ENCODE measurements at regions not wholly inside any gene's neighbourhood (a gene's known extent, or its start where the extent isn't known, plus 50 kb on each side); places are given as distances from the start of the nearest gene placed in this dataset.

GRCh38 chr1:163774401-163774945, 452.7 kb downstream of the NUF2 start:
- TF ChIP-seq, protein P1, sequence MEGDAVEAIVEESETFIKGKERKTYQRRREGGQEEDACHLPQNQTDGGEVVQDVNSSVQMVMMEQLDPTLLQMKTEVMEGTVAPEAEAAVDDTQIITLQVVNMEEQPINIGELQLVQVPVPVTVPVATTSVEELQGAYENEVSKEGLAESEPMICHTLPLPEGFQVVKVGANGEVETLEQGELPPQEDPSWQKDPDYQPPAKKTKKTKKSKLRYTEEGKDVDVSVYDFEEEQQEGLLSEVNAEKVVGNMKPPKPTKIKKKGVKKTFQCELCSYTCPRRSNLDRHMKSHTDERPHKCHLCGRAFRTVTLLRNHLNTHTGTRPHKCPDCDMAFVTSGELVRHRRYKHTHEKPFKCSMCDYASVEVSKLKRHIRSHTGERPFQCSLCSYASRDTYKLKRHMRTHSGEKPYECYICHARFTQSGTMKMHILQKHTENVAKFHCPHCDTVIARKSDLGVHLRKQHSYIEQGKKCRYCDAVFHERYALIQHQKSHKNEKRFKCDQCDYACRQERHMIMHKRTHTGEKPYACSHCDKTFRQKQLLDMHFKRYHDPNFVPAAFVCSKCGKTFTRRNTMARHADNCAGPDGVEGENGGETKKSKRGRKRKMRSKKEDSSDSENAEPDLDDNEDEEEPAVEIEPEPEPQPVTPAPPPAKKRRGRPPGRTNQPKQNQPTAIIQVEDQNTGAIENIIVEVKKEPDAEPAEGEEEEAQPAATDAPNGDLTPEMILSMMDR (IDR thresholded peaks at IDR 0.05; ENCODE audit: extremely low read depth in 1 of 2, insufficient read depth in 1 of 2, low read depth in 1 of 2, low read length in 2 of 2): no peak
- TF ChIP-seq JUN (IDR thresholded peaks at IDR 0.05; ENCODE audit: borderline replicate concordance, insufficient read depth, insufficient read length, low read depth) (no peak), MYC (IDR thresholded peaks at IDR 0.05; ENCODE audit: low read depth, low read length) (no peak), POLR2A (IDR thresholded peaks at IDR 0.05; ENCODE audit: low read depth, low read length) (no peak)
